ENCODE measurements at regions not wholly inside any gene's neighbourhood (a gene's known extent, or its start where the extent isn't known, plus 50 kb on each side); places are given as distances from the start of the nearest gene placed in this dataset.

GRCh38 chr17:72578817-72579470, 458.1 kb downstream of the SOX9 start:
- no peak for DNase-seq (ENCODE audit: low read depth)

DNA sequence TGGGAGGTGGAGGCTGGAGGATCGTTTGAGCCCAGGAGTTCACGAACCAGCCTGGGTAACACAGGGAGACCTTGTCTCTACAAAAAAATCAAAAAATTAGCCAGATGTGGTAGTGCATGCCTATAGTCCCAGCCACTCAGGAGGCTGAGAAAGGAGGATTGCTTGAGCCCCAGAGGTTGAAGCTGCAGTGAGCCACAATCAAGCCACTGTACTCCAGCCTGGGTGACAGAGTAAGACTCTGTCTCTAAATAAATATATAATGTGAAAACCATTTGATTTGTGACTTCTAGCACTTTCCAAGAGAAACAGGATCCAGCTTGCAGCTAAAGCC, 459.1 kb downstream of the SOX9 start:
- DNase-seq (ENCODE audit: low read depth) = no peak

DNA sequence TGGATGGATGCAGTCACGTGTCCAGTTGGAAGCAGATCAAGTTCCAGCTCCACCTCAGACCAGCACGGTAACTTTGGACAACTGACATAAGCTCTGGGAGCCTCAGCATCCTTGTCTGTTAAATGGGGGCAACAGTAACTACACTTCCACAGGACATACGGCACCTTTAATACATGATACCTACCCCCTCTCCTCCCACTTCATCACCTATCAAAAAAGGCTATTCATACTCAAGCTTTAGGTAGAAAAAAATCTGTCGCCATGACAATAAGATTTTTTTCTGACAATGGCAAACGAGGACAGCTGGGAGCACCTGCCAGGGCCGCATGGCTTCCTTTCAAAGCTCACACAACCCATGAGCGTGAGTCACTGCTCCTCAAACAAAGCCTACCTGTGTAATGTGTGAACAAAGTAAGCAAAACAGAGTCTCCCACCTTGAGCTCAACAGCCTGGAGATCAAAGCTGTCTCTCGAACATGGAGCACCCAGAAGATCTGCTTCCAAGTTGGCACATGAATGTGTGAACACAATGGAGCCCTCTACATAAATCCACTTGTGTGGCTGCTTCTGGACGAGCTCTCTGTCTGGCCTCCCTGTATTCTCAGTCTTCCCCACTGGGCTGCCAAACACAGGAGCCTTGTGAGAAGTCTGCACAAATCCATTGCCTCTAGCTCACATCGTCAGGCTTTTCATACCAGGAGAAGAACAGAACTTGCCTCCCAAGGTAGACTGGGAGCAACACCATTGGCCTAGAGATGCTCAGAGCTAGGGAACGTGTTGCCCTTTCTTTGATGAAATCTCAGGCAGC, 459.7 kb downstream of the SOX9 start:
- DNase-seq (ENCODE audit: low read depth) = no peak

DNA sequence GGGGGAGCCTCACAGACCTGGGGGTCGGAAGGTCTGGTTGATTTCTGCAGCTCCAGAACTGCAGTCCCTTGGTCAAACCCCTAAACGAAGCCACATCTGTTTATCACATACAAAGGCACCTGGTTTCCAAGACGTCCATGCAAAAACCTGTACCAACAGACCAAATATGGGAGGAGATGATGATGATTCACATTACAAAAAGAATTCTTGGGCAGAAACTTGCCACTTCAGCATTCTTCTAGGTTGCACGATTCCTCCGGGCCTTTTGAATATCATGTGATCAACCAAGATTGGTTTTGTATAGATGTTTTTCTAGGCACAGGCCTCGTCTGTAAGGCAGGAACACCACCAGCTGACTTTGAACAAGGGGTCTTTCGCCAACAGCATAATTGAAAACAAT, 466.3 kb downstream of the SOX9 start:
- DNase-seq (ENCODE audit: low read depth) = no peak

- DNase-seq (ENCODE audit: low read depth) = no peak
These were observed 467.1 kb downstream of the SOX9 start for GRCh38 chr17:72587773-72588511.

DNA sequence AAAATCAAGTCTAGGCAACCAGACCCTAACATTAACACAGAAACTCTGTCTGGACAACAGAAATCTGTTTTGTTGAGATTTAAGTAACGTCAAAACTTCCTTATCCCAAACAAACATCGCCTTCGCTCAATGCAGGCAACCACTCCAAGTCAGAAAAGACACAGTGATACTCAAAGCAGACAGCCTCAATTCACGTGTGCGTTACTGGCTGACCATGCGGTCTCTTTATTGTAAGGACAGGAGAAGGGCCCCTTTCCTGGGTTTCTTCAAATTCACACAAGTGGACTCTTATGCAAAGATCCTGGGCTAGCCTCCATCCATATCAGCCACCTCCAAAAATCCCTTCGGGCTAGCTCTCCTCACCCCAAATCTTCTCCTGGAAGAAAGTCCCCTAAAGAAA, 467.7 kb downstream of the SOX9 start:
- DNase-seq (ENCODE audit: low read depth) = no peak

DNA sequence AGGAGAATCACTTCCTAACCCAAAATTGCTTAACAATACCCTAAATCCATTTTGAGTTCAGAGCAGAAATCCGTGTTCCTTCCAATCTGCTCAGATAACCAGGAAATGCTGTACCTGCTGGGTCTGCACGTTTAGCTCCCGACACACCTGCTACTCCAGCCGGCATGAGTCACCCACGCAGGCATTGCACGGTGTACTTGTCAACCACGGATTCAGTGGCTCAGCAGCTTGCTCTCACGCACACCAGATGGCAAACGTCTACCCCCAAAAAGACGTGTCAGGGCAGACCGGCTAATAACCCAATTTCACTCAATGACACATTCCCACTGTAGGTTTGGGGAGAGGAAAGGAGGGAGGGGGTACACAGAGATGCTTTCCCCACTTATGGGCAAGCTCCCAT, 468.1 kb downstream of the SOX9 start:
- no peak for DNase-seq (ENCODE audit: low read depth)

DNA sequence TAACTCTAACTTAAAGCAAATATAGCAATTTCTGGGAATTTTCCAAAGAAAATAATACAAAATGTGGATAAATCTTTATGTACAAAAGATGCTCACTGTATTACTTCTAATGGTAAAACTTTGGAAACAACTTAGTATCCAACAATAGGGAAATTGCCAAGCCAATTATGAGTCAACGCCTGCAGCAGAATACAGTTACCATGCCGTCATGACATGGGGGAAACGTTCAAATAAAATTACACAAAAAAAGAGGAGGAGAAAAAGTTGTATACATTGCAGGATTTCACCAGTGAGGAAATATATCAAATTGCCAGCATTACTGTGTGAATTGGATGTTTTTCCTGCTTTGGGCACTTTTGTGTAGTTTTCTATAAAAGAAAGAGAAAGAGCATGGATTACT, 469.6 kb downstream of the SOX9 start:
- DNase-seq (ENCODE audit: low read depth) = no peak

GRCh38 chr17:72590882-72591281, 470.1 kb downstream of the SOX9 start:
- DNase-seq (ENCODE audit: low read depth) = no peak

- DNase-seq (ENCODE audit: low read depth) = no peak
These were observed 470.7 kb downstream of the SOX9 start for GRCh38 chr17:72591289-72592241.

DNA sequence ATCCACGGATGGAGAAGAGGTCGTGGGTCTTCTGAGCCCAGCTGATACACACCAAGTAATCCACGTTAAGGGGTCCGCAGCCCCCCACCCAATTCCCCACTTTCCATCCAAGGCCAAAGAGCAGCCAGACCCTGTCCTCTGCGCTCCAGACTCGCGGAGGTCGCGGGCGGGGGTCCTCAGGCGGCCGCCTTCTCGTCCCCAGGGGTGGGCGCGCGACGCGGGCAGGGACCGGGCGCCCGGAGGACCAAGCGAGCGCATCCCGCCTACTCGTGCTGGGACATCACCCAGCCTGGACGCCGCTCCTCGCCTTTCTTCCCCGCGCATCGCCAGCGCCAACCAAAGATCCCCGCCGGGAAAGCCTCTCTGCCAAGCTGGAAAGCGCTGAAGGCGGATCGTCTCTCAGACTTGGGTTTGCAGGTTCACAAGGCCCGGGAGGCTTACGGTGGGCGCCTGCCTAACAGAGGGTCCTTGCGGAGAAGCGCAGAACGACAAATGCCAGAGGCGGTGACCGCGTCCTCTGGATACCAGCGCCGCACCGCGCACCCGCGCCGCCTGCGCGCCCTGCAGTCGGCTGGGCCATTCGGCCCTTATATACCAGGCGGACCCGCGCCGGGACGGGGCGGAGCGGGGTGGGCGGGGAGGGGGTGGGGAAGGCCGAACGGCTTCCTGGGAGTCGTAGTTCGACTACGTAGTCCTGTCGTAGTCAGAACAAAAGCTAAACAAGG, 471.6 kb downstream of the SOX9 start:
- DNase-seq (ENCODE audit: low read depth) = no peak

- DNase-seq (ENCODE audit: low read depth) = no peak
These were observed 472.1 kb downstream of the SOX9 start for GRCh38 chr17:72592967-72593325.

DNA sequence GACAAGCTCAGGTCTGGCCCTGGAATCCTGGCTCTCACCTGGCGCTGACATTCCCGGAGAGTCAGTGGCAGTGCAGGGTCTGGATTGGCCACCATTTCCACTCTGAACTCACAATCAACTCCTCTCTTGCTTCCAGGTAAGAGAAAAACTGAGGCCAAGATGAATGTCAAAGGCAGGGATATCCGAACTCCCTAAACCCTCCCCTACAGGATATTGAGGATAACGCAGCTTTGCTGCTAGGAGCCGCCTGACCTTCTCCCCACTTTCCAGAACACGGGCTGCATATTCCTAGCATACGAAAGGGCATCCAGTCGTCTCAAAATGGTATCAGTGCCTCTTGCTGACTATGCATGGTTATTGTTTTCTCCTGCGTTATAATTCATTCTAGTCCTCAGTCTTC, 473.4 kb downstream of the SOX9 start:
- no peak for DNase-seq (ENCODE audit: low read depth)

Data from stimulated activated CD8-positive, alpha-beta memory T cell treated with anti-CD3 and anti-CD28 coated beads, Interleukin-12 subunit alpha, Interleukin-12 subunit beta, amount 100 ng/mL, for 4 hours (primary cell).